IMR-90 (cell line): ENCODE measurements at regions not wholly inside any gene's neighbourhood (a gene's known extent, or its start where the extent isn't known, plus 50 kb on each side); places are given as distances from the start of the nearest gene placed in this dataset.

Experiments
- ATAC-seq: fragments of 200-7000 bp; cut with Tn5 transposase; 2 replicates; pipeline ENCODE4 v1.9.1; 2020; ENCODE audit warnings: low read depth, mild to moderate bottlenecking, moderate library complexity
- BruUV-seq: library from RNA; stranded (reverse); fragments of 400-500 nt; replicated peaks from 2 replicates; lab custom pipeline; 2021; lab: Mats Ljungman, UMichigan
- CTCF ChIA-PET: fragments of 300-600 bp; formaldehyde crosslinking; extraction: SDS; loops from one replicate; lab custom pipeline; 2021; ENCODE audit warnings: antibody characterized with exemption; lab: Yijun Ruan, JAX
- POLR2A ChIA-PET: fragments of 300-600 bp; sonication (Branson Sonifier 250); formaldehyde crosslinking; loops from one replicate; lab custom pipeline; 2022; ENCODE audit warnings: antibody characterized with exemption; ENCODE audit not compliant: unreplicated experiment; lab: Charles Lee
- DNase-seq: peaks from one replicate; pipeline ENCODE4 v3.0.0; 2013
- H2AFZ ChIP-seq: replicated peaks from 2 replicates; pipeline ENCODE3; 2013; ENCODE audit warnings: low read length, mild to moderate bottlenecking; ENCODE audit not compliant: poor library complexity
- H2AK5ac ChIP-seq: 2 replicates; pipeline ENCODE4 v1.6.1; 2013; ENCODE audit warnings: low read depth, low read length, inconsistent platforms
- H2AK9ac ChIP-seq: replicated peaks from 2 replicates; pipeline ENCODE3; 2013; ENCODE audit warnings: mild to moderate bottlenecking, low read depth, low read length, moderate library complexity; ENCODE audit not compliant: poor library complexity
- H2BK120ac ChIP-seq: 2 replicates; pipeline ENCODE4 v1.6.1; 2013; ENCODE audit warnings: low read depth, low read length, inconsistent platforms
- H2BK15ac ChIP-seq: 3 replicates; pipeline ENCODE4 v1.6.1; 2013; ENCODE audit warnings: low read depth, low read length, inconsistent platforms
- H2BK20ac ChIP-seq: 2 replicates; pipeline ENCODE4 v1.6.1; 2013; ENCODE audit warnings: low read depth, mild to moderate bottlenecking, inconsistent platforms, low read length, moderate library complexity
- H2BK5ac ChIP-seq: 2 replicates; pipeline ENCODE4 v1.6.1; 2013; ENCODE audit warnings: mild to moderate bottlenecking, low read depth, low read length, inconsistent platforms; ENCODE audit not compliant: poor library complexity, severe bottlenecking
- H3K14ac ChIP-seq: replicated peaks from 2 replicates; pipeline ENCODE4 v1.6.1; 2013; ENCODE audit warnings: low read depth, low read length, inconsistent platforms
- H3K18ac ChIP-seq: 2 replicates; pipeline ENCODE4 v1.6.1; 2013; ENCODE audit warnings: low read depth, low read length, control low read depth
- H3K23ac ChIP-seq: 2 replicates; pipeline ENCODE4 v1.6.1; 2013; ENCODE audit warnings: low read depth, low read length, inconsistent platforms
- H3K27ac ChIP-seq: 2 replicates; pipeline ENCODE4 v1.5.1; 2013; ENCODE audit warnings: mild to moderate bottlenecking, control low read depth, low read length; ENCODE audit not compliant: insufficient read depth
- H3K27me3 ChIP-seq: 2 replicates; pipeline ENCODE4 v1.6.1; 2013; ENCODE audit warnings: low read length; ENCODE audit not compliant: control insufficient read depth, insufficient read depth
- H3K36me3 ChIP-seq: 2 replicates; pipeline ENCODE4 v1.6.1; 2013; ENCODE audit warnings: low read length, mixed read lengths; ENCODE audit not compliant: control insufficient read depth, insufficient read depth
- H3K4ac ChIP-seq: 2 replicates; pipeline ENCODE4 v1.6.1; 2013; ENCODE audit warnings: low read depth, low read length, inconsistent platforms
- H3K4me1 ChIP-seq: 2 replicates; pipeline ENCODE4 v1.6.1; 2013; ENCODE audit warnings: low read length, mixed read lengths; ENCODE audit not compliant: control insufficient read depth, insufficient read depth
- H3K4me2 ChIP-seq: 2 replicates; pipeline ENCODE4 v1.6.1; 2013; ENCODE audit warnings: low read depth, mild to moderate bottlenecking, control low read depth, low read length, moderate library complexity
- H3K4me3 ChIP-seq: 2 replicates; pipeline ENCODE4 v1.5.1; 2013; ENCODE audit warnings: low read depth, mild to moderate bottlenecking, control low read depth, low read length, moderate library complexity; ENCODE audit not compliant: insufficient read depth
- H3K56ac ChIP-seq: 2 replicates; pipeline ENCODE4 v1.6.1; 2013; ENCODE audit warnings: low read length, inconsistent platforms; ENCODE audit not compliant: insufficient read depth; ENCODE audit errors: extremely low read depth
- H3K79me1 ChIP-seq, 2 experiments: 2 replicates each; pipeline ENCODE4 v1.6.1; 2013; ENCODE audit warnings: low read length in 2 of 2, inconsistent platforms in 1 of 2, low read depth in 1 of 2
- H3K9ac ChIP-seq: 2 replicates; pipeline ENCODE4 v1.6.1; 2013; ENCODE audit warnings: low read depth, low read length, control low read depth
- H3K9me1 ChIP-seq: 2 replicates; pipeline ENCODE4 v1.6.1; 2013; ENCODE audit warnings: low read length, inconsistent platforms; ENCODE audit not compliant: insufficient read depth
- H3K9me3 ChIP-seq: 2 replicates; pipeline ENCODE4 v1.6.1; 2013; ENCODE audit warnings: low read length; ENCODE audit not compliant: control insufficient read depth, insufficient read depth
- H4K20me1 ChIP-seq: 2 replicates; pipeline ENCODE4 v1.6.1; 2013; ENCODE audit warnings: low read length, inconsistent platforms; ENCODE audit not compliant: insufficient read depth
- H4K5ac ChIP-seq: 2 replicates; pipeline ENCODE4 v1.6.1; 2013; ENCODE audit warnings: mild to moderate bottlenecking, low read depth, low read length, control low read depth
- H4K8ac ChIP-seq, 2 experiments: 2 replicates each; pipeline ENCODE4 v1.6.1; 2013; ENCODE audit warnings: low read depth in 2 of 2, low read length in 2 of 2, control low read depth in 1 of 2, inconsistent platforms in 1 of 2
- H4K91ac ChIP-seq: 2 replicates; pipeline ENCODE4 v1.6.1; 2013; ENCODE audit warnings: low read depth, low read length, inconsistent platforms; ENCODE audit not compliant: insufficient read depth
- BHLHE40 ChIP-seq: fragments of 150-350 bp; IDR thresholded peaks from 2 replicates; pipeline ENCODE4 v1.6.1; 2016; ENCODE audit warnings: mild to moderate bottlenecking, low read depth, low read length
- MAFK ChIP-seq: IDR thresholded peaks from 2 replicates; pipeline ENCODE4 v1.6.1; 2012; ENCODE audit warnings: low read depth, low read length, improper control_type of control experiment
- RFX5 ChIP-seq: IDR thresholded peaks from 2 replicates; pipeline ENCODE4 v1.8.0; 2012; ENCODE audit warnings: low read depth, mild to moderate bottlenecking, low read length, moderate library complexity
- SMC3 ChIP-seq: fragments of 150-350 bp; IDR thresholded peaks from 2 replicates; pipeline ENCODE4 v1.6.1; 2016; ENCODE audit warnings: low read depth, mild to moderate bottlenecking, antibody characterized with exemption, low read length, moderate library complexity
- dilution Hi-C: fragments of 300-500 bp; cut with HindIII; formaldehyde crosslinking; loops from one replicate; pipeline ENCODE4 v1.14.3; 2018; ENCODE audit warnings: low sequenced_read_pairs; ENCODE audit not compliant: unreplicated experiment
- in situ Hi-C: fragments of 300-500 bp; cut with MboI; formaldehyde crosslinking; loops from 3 replicates; pipeline ENCODE4 v1.14.3; 2019; ENCODE audit warnings: low sequenced_read_pairs, inconsistent platforms, mixed read lengths
- intact Hi-C: fragments of 100-400 bp; cut with micrococcal nuclease; formaldehyde crosslinking; loops from 2 replicates; pipeline ENCODE4 v1.10.0; 2022
- TF ChIP-seq, protein P1 (sequence below): conservative IDR thresholded peaks from 2 replicates; pipeline ENCODE4 v1.5.1; 2012; ENCODE audit warnings: mild to moderate bottlenecking, low read depth, low read length, improper control_type of control experiment
- TF ChIP-seq, protein P2 (sequence below): fragments of 150-350 bp; IDR thresholded peaks from 2 replicates; pipeline ENCODE4 v1.6.1; 2016; ENCODE audit warnings: low read depth, mild to moderate bottlenecking, low read length, moderate library complexity, borderline replicate concordance
- TF ChIP-seq, protein P3 (sequence below): fragments of 150-350 bp; IDR thresholded peaks from 2 replicates; pipeline ENCODE4 v1.6.1; 2017; ENCODE audit warnings: mild to moderate bottlenecking, antibody characterized with exemption, low read length, low read depth

DNA sequence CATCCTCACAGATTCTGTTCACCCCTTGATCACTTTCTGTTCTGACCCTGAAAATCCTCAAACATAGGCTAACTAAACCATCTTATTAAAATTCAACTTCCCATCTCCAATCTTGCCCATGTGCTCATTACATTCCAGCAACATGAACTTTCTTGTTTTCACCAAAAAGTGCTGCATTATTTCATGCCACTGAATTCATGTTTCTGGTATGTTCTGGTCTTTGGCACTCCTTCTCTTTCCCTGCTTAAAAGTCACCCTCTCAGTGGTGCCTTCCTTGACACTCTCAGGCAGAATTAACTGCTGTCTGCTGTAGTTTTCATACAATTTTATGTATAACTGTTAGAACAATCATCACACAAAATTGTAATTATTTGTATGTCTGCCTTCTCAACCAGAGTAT, 247.7 kb upstream of the RBMS1 start:
- Histone ChIP-seq H2BK15ac (no peak overlapping the region), H3K9ac (no peak overlapping the region), H3K9me3 (no peaks in the 10 kb centered on the region), H3K79me1 (no peaks in the 10 kb centered on the region), H2BK5ac (no peak overlapping the region), H3K23ac (no peak overlapping the region), H2BK120ac (no peak overlapping the region; the same call in 1 of the 2 replicates), H3K4me2 (no peak overlapping the region), H4K5ac (no peak overlapping the region), H3K9me1 (0 out of 2 replicates have a peak, but pooled peaks cover 5% of the 10 kb centered on the region), H4K91ac (no peak overlapping the region), H2BK20ac (0 out of 2 replicates have a peak overlapping the region, but pooled peaks have one; percentile 8), H3K14ac (no peak overlapping the region), H3K56ac (no peak overlapping the region), H4K8ac (no peak overlapping the region), H3K27me3 (no peaks in the 10 kb centered on the region), H2AFZ (no peak overlapping the region), H3K4ac (no peak overlapping the region), H3K18ac (peak overlapping the region; percentile 20; the same call in 1 of the 2 replicates), H2AK5ac (no peak overlapping the region), H3K4me3 (no peak overlapping the region), H3K36me3 (no peaks in the 10 kb centered on the region), H4K20me1 (no peaks in the 10 kb centered on the region), H2AK9ac (no peak overlapping the region), H3K27ac (no peak overlapping the region), H3K4me1 (peaks cover 5% of the 10 kb centered on the region)
- TF ChIP-seq BHLHE40, result no peak
- no peak for TF ChIP-seq MAFK
- no peak for TF ChIP-seq SMC3
- TF ChIP-seq, protein P1, sequence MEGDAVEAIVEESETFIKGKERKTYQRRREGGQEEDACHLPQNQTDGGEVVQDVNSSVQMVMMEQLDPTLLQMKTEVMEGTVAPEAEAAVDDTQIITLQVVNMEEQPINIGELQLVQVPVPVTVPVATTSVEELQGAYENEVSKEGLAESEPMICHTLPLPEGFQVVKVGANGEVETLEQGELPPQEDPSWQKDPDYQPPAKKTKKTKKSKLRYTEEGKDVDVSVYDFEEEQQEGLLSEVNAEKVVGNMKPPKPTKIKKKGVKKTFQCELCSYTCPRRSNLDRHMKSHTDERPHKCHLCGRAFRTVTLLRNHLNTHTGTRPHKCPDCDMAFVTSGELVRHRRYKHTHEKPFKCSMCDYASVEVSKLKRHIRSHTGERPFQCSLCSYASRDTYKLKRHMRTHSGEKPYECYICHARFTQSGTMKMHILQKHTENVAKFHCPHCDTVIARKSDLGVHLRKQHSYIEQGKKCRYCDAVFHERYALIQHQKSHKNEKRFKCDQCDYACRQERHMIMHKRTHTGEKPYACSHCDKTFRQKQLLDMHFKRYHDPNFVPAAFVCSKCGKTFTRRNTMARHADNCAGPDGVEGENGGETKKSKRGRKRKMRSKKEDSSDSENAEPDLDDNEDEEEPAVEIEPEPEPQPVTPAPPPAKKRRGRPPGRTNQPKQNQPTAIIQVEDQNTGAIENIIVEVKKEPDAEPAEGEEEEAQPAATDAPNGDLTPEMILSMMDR, result no peak
- no peak for TF ChIP-seq RFX5
- TF ChIP-seq, protein P2, sequence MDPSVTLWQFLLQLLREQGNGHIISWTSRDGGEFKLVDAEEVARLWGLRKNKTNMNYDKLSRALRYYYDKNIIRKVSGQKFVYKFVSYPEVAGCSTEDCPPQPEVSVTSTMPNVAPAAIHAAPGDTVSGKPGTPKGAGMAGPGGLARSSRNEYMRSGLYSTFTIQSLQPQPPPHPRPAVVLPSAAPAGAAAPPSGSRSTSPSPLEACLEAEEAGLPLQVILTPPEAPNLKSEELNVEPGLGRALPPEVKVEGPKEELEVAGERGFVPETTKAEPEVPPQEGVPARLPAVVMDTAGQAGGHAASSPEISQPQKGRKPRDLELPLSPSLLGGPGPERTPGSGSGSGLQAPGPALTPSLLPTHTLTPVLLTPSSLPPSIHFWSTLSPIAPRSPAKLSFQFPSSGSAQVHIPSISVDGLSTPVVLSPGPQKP, result no peak
- TF ChIP-seq, protein P3, sequence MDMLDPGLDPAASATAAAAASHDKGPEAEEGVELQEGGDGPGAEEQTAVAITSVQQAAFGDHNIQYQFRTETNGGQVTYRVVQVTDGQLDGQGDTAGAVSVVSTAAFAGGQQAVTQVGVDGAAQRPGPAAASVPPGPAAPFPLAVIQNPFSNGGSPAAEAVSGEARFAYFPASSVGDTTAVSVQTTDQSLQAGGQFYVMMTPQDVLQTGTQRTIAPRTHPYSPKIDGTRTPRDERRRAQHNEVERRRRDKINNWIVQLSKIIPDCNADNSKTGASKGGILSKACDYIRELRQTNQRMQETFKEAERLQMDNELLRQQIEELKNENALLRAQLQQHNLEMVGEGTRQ, result no peak
- ChIA-PET POLR2A (no interaction called here), CTCF (interaction anchor here (1.4 kb wide), 1 partner anchor 9 kb away, joined by 3 read pairs; no protein-coding TSS in a partner anchor)
- BruUV-seq, result no TSS peak
- ATAC-seq (peak; percentile 21; the same call in 1 of the 2 replicates), DNase-seq (no peak)
- intact Hi-C loops, result loop anchor here (10.0 kb wide), 1 partner anchor 246 kb away; the partner anchor contains the start of gene RBMS1
- in situ Hi-C loops, result no loop called here
- dilution Hi-C loops, result no loop called here
